Gastrocnemius medialis (tissue), 4 donors: ENCODE measurements at regions not wholly inside any gene's neighbourhood (a gene's known extent, or its start where the extent isn't known, plus 50 kb on each side); places are given as distances from the start of the nearest gene placed in this dataset.
"Not testable (repeated sequence)": the region's sequence is repeated elsewhere in the genome, so short reads cannot be mapped to it uniquely, and the experiment has no call there.

Experiments
- ATAC-seq, 2 donors: fragments of 150-250 bp; one replicate each; pipeline ENCODE4 v1.9.1; 2016
- DNase-seq, 2 donors: peaks; one replicate each; pipeline ENCODE4 v3.0.0-alpha.2; 2019
- H3K27ac ChIP-seq, 4 donors: fragments of 200-600 bp; sonication (generic); 1 replicate in 1 of 4; 2 replicates in 3 of 4; pipeline ENCODE4 v1.5.1; 2016 to 2018; ENCODE audit warnings: mild to moderate bottlenecking in 2 of 4, moderate library complexity in 1 of 4
- H3K27me3 ChIP-seq, 3 donors: fragments of 200-600 bp; sonication (generic) in 2 of 3; 1 replicate in 1 of 3; 2 replicates in 2 of 3; pipeline versions ENCODE4 v1.5.1 to v1.6.0; 2016 to 2019; ENCODE audit warnings: mild to moderate bottlenecking in 1 of 3, moderate library complexity in 1 of 3
- H3K36me3 ChIP-seq, 2 donors: fragments of 200-600 bp; sonication (generic) in 1 of 2; one replicate each; pipeline ENCODE4 v1.5.1; 2017 to 2018
- H3K4me1 ChIP-seq, 2 donors: fragments of 200-600 bp; sonication (generic) in 1 of 2; one replicate each; pipeline ENCODE4 v1.5.1; 2016 to 2017; ENCODE audit warnings: mild to moderate bottlenecking in 2 of 2
- H3K4me3 ChIP-seq, 4 donors: fragments of 200-600 bp; sonication (generic) in 3 of 4; 1 replicate in 1 of 4; 2 replicates in 3 of 4; pipeline ENCODE4 v1.5.1; 2016 to 2019; ENCODE audit warnings: mild to moderate bottlenecking in 2 of 4
- H3K9me3 ChIP-seq, 3 donors: fragments of 200-600 bp; sonication (generic) in 2 of 3; 1 replicate in 1 of 3; 2 replicates in 2 of 3; pipeline ENCODE4 v1.5.1; 2016 to 2019
- POLR2A ChIP-seq, 2 donors: fragments of 450-650 bp; IDR thresholded peaks; one replicate each; pipeline ENCODE4 v1.6.1; 2017; ENCODE audit warnings: antibody characterized with exemption in 2 of 2, mild to moderate bottlenecking in 2 of 2, moderate library complexity in 2 of 2
- in situ Hi-C, 4 donors: fragments of 200-750 bp; cut with MboI; loops; one replicate each; pipeline versions ENCODE4 v1.15.0 to v1.8.0; 2017; ENCODE audit warnings: low sequenced_read_pairs in 4 of 4
- intact Hi-C: fragments of 100-400 bp; cut with DNase I; formaldehyde crosslinking; loops from one replicate; pipeline ENCODE4 v1.15.1; 2023; ENCODE audit warnings: low total_unique reads
- TF ChIP-seq, protein P1 (sequence below), 5 experiments: fragments of 450-650 bp in 3 of 5; fragments of 200-600 bp in 2 of 5; sonication (generic) in 2 of 5; IDR thresholded peaks in 4 of 5; conservative IDR thresholded peaks in 1 of 5; 1 replicate in 4 of 5; 2 replicates in 1 of 5; pipeline ENCODE4 v1.5.1; 2016 to 2019; ENCODE audit warnings: antibody characterized with exemption in 5 of 5, mild to moderate bottlenecking in 3 of 5, moderate library complexity in 3 of 5

DNA sequence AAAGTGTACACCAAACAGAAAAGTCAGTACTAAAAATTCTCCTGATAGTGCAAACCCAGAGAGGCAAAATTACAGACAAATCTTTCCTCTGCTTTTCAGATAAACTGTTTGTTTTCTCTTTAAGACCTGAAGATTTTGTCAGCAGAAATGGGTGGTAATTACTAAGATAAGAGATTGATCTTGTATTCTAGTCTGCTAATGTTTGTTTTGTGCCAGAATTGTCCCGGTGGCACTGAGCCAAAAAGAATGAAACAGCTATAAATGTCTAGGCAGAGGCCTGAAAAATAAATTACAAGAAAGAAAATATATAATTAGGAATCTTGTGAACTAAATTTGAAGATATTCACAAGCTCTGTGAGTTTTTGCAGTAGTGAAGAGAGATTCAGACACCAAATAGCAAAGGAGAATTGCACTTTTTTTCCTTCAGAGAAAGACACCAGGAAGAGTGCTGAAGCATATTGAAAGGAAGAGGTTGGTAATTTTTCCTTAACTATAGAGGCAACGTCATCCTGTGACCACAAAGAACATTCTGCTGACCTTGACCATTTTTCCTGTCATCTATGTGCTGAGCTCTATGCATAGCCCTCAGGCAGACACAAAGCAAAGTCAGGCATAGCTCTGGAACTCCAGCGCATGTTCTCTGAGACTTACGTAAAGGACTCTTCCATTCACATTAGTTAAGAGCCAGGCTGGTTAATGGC, 314.5 kb upstream of the RASGEF1B start:
- no peak for ATAC-seq
- in situ Hi-C loops (no loop called here), intact Hi-C loops (no loop called here)
- no peak for DNase-seq
- no peaks in the 10 kb centered on the region for H3K27me3 ChIP-seq
- H3K4me1 ChIP-seq: no peaks in the 10 kb centered on the region
- H3K9me3 ChIP-seq: no peaks in the 10 kb centered on the region
- no peak overlapping the region for H3K27ac ChIP-seq
- TF ChIP-seq, protein P1, sequence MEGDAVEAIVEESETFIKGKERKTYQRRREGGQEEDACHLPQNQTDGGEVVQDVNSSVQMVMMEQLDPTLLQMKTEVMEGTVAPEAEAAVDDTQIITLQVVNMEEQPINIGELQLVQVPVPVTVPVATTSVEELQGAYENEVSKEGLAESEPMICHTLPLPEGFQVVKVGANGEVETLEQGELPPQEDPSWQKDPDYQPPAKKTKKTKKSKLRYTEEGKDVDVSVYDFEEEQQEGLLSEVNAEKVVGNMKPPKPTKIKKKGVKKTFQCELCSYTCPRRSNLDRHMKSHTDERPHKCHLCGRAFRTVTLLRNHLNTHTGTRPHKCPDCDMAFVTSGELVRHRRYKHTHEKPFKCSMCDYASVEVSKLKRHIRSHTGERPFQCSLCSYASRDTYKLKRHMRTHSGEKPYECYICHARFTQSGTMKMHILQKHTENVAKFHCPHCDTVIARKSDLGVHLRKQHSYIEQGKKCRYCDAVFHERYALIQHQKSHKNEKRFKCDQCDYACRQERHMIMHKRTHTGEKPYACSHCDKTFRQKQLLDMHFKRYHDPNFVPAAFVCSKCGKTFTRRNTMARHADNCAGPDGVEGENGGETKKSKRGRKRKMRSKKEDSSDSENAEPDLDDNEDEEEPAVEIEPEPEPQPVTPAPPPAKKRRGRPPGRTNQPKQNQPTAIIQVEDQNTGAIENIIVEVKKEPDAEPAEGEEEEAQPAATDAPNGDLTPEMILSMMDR (IDR thresholded peaks at IDR 0.05 in 4 of 5, conservative IDR thresholded peaks at IDR 0.05 in 1 of 5): no peak
- no peak for TF ChIP-seq POLR2A (IDR thresholded peaks at IDR 0.05)
- no peak overlapping the region for H3K4me3 ChIP-seq
- no peaks in the 10 kb centered on the region for H3K36me3 ChIP-seq

DNA sequence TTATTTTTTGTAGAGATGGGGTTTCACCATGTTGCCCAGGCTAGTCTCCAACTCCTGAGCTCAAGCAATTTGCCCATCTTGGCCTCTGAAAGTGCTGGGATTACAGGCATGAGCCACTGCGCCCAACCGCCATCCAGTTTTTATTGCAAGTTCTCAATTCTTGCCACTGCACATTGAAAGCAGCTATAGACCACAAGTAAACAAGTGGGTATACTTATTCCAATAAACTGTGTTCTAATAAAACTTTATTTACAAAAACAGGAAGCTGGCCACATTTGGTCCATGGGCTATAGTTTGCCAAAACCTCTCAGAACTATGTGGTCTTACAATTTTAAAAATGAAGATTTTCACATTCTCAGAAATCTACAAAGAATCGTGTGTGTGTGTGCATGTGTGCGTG, 313.6 kb upstream of the RASGEF1B start:
- Histone ChIP-seq H3K4me3 (no peak overlapping the region), H3K4me1 (no peaks in the 10 kb centered on the region), H3K36me3 (no peaks in the 10 kb centered on the region), H3K9me3 (no peaks in the 10 kb centered on the region), H3K27ac (no peak overlapping the region), H3K27me3 (no peaks in the 10 kb centered on the region)
- DNase-seq (no peak), ATAC-seq (no peak)
- in situ Hi-C loops (no loop called here), intact Hi-C loops (no loop called here)
- TF ChIP-seq, protein P1 (IDR thresholded peaks at IDR 0.05 in 4 of 5, conservative IDR thresholded peaks at IDR 0.05 in 1 of 5): no peak
- TF ChIP-seq POLR2A (IDR thresholded peaks at IDR 0.05): no peak

DNA sequence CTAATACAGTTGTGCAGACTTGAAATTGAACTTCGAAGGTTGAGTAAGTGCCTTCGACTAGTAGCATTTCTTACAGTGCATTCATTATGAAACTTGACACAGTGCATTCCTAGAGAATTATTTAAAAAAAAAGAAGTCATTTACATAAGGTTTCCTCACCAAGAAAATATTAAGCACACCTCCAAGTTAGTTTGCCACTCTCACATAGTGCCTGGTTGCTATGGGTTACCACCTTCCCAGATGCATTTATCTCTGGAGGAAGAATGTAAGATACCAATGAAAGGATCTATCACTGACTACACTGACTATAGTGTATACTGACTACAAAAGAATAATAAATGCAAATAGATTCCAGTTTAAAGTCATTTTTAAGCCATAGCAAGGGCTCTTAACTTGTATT, 311.9 kb upstream of the RASGEF1B start:
- Histone ChIP-seq H3K36me3 (no peaks in the 10 kb centered on the region), H3K4me3 (no peak overlapping the region), H3K27me3 (no peaks in the 10 kb centered on the region), H3K4me1 (no peaks in the 10 kb centered on the region), H3K9me3 (no peaks in the 10 kb centered on the region), H3K27ac (no peak overlapping the region)
- TF ChIP-seq POLR2A (IDR thresholded peaks at IDR 0.05): no peak
- TF ChIP-seq, protein P1 (IDR thresholded peaks at IDR 0.05 in 4 of 5, conservative IDR thresholded peaks at IDR 0.05 in 1 of 5): no peak
- in situ Hi-C loops: no loop called here
- ATAC-seq (no peak), DNase-seq (no peak)
- intact Hi-C loops: no loop called here

DNA sequence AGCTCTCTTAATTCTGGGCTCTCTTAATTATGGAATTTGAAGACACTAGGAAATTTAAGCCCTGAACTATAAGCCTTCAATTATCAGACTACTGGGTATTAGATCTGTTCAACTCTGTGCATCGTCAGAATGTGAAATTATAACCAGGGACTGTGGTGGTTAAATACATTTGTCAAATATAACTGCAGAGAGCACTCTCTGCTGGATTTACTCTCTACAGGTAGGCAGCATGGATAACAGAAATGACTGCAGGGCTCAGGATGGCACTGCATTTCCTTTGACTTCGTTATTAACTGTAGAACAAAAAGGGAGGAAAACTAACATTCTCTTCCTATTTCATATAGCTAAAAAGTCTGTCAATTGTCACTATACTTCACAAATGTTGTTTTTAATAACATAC, 310.1 kb upstream of the RASGEF1B start:
- no peak overlapping the region for H3K4me3 ChIP-seq
- intact Hi-C loops: no loop called here
- no peaks in the 10 kb centered on the region for H3K9me3 ChIP-seq
- TF ChIP-seq, protein P1 (IDR thresholded peaks at IDR 0.05 in 4 of 5, conservative IDR thresholded peaks at IDR 0.05 in 1 of 5): no peak
- no peak for TF ChIP-seq POLR2A (IDR thresholded peaks at IDR 0.05)
- H3K4me1 ChIP-seq: no peaks in the 10 kb centered on the region
- in situ Hi-C loops: no loop called here
- H3K36me3 ChIP-seq: no peaks in the 10 kb centered on the region
- DNase-seq (no peak), ATAC-seq (no peak)
- no peaks in the 10 kb centered on the region for H3K27me3 ChIP-seq
- H3K27ac ChIP-seq: no peak overlapping the region

DNA sequence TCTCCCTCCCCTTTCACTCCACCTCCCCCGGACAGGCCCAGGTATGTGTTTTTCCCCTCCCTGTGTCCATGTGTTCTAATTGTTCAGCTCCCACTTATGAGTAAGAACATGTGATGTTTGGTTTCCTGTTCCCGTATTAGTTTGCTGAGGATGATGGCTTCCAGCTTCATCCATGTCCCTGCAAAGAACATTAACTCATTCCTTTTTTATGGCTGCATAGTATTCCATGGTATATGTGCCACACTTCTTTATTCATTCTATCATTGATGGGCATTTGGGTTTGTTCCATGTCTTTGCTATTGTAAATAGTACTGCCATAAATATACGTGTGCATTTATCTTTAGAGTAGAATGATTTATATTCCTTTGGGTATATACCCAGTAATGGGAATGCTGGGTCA, 306.0 kb upstream of the RASGEF1B start:
- H3K9me3 ChIP-seq, H3K27me3 ChIP-seq, H3K36me3 ChIP-seq, intact Hi-C loops, DNase-seq, ATAC-seq, H3K27ac ChIP-seq, in situ Hi-C loops, H3K4me1 ChIP-seq, H3K4me3 ChIP-seq: not testable (repeated sequence)
